ENCODE measurements at regions not wholly inside any gene's neighbourhood (a gene's known extent, or its start where the extent isn't known, plus 50 kb on each side); places are given as distances from the start of the nearest gene placed in this dataset.

- TF ChIP-seq CTCF (IDR thresholded peaks at IDR 0.05) (no peak), POLR2A (IDR thresholded peaks at IDR 0.05) (no peak)
These were observed 139.9 kb downstream of the MRM1 start for GRCh38 chr17:36741019-36741902.
